GM12874 (cell line): ENCODE measurements at regions not wholly inside any gene's neighbourhood (a gene's known extent, or its start where the extent isn't known, plus 50 kb on each side); places are given as distances from the start of the nearest gene placed in this dataset.

Experiments
- CTCF ChIP-seq: IDR thresholded peaks from 2 replicates; pipeline ENCODE4 v1.5.1; 2011; ENCODE audit warnings: low read depth, mild to moderate bottlenecking, control low read depth, low read length, moderate library complexity; ENCODE audit not compliant: insufficient read depth

GRCh38 chr2:4745056-4745991 is 946.9 kb upstream of the SOX11 start:
- no peak for TF ChIP-seq CTCF

- TF ChIP-seq CTCF: no peak
Measured at GRCh38 chr2:4753721-4754120, 938.5 kb upstream of the SOX11 start.

GRCh38 chr2:4762951-4763376 is 929.2 kb upstream of the SOX11 start:
- TF ChIP-seq CTCF: no peak

GRCh38 chr2:4765787-4766530 is 926.2 kb upstream of the SOX11 start:
- no peak for TF ChIP-seq CTCF

GRCh38 chr2:4775668-4776067 is 916.5 kb upstream of the SOX11 start:
- TF ChIP-seq CTCF: no peak

- TF ChIP-seq CTCF: no peak
Measured at GRCh38 chr2:4780679-4781078, 911.5 kb upstream of the SOX11 start.

- TF ChIP-seq CTCF: no peak
Measured at GRCh38 chr2:4782647-4783046, 909.5 kb upstream of the SOX11 start.
